AG10803 (cell line): ENCODE measurements at regions not wholly inside any gene's neighbourhood (a gene's known extent, or its start where the extent isn't known, plus 50 kb on each side); places are given as distances from the start of the nearest gene placed in this dataset.

ENCODE experiments used
- DNase-seq: peaks from one replicate; pipeline ENCODE4 v3.0.0; 2010; ENCODE audit warnings: low read depth
- H3K4me3 ChIP-seq: 2 replicates; pipeline ENCODE4 v1.5.1; 2011; ENCODE audit warnings: mild to moderate bottlenecking, low read length, control low read depth
- CTCF ChIP-seq: conservative IDR thresholded peaks from 2 replicates; pipeline ENCODE4 v1.5.1; 2011; ENCODE audit warnings: mild to moderate bottlenecking, low read length, control low read depth, inconsistent platforms

DNA sequence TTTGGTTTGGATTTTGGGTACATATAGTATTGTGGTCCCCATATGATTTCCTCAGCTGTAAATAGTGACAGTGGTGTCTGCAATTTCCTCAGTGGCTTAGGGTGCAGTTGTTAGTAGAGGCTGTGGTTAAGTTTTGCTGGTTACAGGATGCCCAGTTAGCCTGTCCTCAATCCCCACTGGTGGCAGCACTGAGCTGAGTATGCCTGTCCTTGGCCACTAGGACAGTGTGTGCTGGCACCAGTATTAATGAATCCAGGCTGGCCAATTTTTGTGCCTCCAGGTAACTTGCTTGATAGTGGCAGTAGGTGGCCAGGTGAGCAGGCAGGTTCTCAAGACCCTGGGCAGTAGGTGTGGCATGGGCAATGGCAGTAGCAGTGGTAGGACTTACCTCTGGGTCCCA is 973.1 kb downstream of the TMEM182 start:
- no peak for TF ChIP-seq CTCF
- H3K4me3 ChIP-seq = no peak overlapping the region
- DNase-seq = no peak

GRCh38 chr2:103738108-103738507 is 976.3 kb downstream of the TMEM182 start:
- TF ChIP-seq CTCF = no peak
- H3K4me3 ChIP-seq = no peak overlapping the region
- no peak for DNase-seq

DNA sequence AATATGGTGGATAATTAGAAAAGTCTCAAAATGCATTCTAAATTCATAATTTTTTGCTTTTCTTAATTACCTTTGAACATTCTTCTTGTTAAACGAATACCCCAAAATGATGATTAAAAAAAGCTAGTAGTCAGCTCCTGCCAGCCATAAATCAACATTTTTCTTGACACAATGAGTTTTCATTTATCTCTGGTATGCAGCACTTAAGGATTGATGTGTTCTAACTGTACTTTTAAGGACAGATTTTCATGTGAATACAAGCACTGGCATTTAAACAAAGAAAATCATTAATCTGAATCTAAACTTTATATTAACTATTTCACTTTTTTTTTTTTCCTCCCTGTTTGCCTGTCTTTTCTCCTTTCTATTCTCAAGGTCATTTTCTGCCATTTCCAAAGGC is 976.8 kb downstream of the TMEM182 start:
- no peak for TF ChIP-seq CTCF
- no peak for DNase-seq
- no peak overlapping the region for H3K4me3 ChIP-seq

DNA sequence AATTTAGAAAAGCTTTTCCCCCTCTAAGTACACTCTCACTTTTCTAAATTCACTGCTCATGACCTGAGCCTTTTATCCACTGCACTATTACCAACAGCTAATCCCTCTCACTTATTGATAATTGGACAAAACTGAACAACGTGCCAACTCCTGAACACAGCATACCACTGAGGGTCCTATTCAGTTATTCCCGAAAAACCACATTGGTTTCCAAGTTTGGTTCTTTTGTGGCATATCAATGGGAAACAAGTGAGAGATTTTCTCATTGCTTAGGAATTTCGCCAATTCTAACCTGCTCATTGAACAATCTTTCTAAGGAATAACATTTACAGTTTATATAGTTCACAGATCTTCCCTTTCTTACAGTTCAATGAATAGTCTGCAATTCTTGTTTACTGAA is 977.4 kb downstream of the TMEM182 start:
- TF ChIP-seq CTCF = no peak
- no peak overlapping the region for H3K4me3 ChIP-seq
- DNase-seq = no peak

DNA sequence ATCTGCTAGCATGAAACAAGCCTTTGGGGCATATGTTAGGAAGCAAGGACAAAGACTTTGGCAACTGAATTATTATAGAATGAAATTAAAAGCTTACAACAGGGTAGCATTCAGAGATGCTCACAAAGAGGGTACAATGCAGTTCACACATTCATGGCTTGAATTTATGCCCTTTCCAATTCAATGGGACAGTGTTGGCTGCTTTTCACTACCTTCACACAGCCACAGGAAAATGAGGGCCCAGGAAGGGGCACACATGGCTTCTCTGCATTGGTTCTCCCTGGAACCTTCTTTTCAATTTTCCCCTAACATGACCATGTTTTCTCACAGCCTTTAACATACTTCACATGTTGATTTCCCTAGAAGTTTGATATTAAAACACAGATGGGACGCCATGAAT is 978.1 kb downstream of the TMEM182 start:
- no peak for TF ChIP-seq CTCF
- H3K4me3 ChIP-seq = no peak overlapping the region
- DNase-seq = no peak

DNA sequence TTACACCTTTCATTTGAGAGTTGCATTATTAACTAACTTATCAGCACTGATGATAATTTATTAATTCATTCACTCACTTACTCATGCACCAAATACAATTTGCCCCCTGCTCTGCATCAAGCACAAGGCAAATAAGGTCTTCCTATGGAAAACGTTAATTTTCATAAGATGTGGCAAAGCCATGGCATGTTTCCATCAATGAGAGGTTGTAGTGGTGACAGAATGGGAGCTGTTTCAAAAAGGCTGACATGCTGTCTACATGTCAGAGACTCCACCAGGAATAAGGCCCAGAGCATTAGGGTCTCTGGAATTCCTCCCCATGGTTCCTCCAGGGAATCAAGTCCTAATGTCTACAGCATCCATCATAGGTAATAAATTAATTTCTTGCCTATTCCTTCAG is 978.8 kb downstream of the TMEM182 start:
- DNase-seq = no peak
- H3K4me3 ChIP-seq = no peak overlapping the region
- no peak for TF ChIP-seq CTCF

- DNase-seq = no peak
- H3K4me3 ChIP-seq = no peak overlapping the region
- no peak for TF ChIP-seq CTCF
Measured at GRCh38 chr2:103743195-103743594, 981.4 kb downstream of the TMEM182 start.
